Cerebellar cortex (tissue), 1 donor: ENCODE measurements at regions not wholly inside any gene's neighbourhood (a gene's known extent, or its start where the extent isn't known, plus 50 kb on each side); places are given as distances from the start of the nearest gene placed in this dataset.
A peak's percentile ranks its signal among the peaks of the same experiment; 100 is the strongest.
"Not testable (repeated sequence)": the region's sequence is repeated elsewhere in the genome, so short reads cannot be mapped to it uniquely, and the experiment has no call there.

ENCODE experiments used
- DNase-seq: peaks from one replicate; pipeline ENCODE4 v3.0.0-alpha.2; 2015; ENCODE audit warnings: low spot score

GRCh38 chr22:48817491-48817890 is 1010.2 kb downstream of the BRD1 start:
- not testable (repeated sequence) for DNase-seq

- no peak for DNase-seq
Observed at GRCh38 chr22:48811885-48812284, 1015.8 kb downstream of the BRD1 start.

- DNase-seq = no peak
Observed at GRCh38 chr22:48808038-48808960, 1019.4 kb downstream of the BRD1 start.

- DNase-seq = no peak
Observed at GRCh38 chr22:48807155-48807554, 1020.5 kb downstream of the BRD1 start.

GRCh38 chr22:48806227-48806781 is 1021.4 kb downstream of the BRD1 start:
- peak; percentile 3 for DNase-seq

GRCh38 chr22:48805516-48805915 is 1022.2 kb downstream of the BRD1 start:
- no peak for DNase-seq

GRCh38 chr22:48804811-48805301 is 1022.8 kb downstream of the BRD1 start:
- no peak for DNase-seq

- DNase-seq = no peak
Observed at GRCh38 chr22:48803948-48804810, 1023.5 kb downstream of the BRD1 start.

GRCh38 chr22:48803171-48803947 is 1024.3 kb downstream of the BRD1 start:
- DNase-seq = no peak

- no peak for DNase-seq
Observed at GRCh38 chr22:48802576-48802975, 1025.1 kb downstream of the BRD1 start.

- no peak for DNase-seq
Observed at GRCh38 chr22:48800886-48801607, 1026.6 kb downstream of the BRD1 start.

GRCh38 chr22:48800036-48800885 is 1027.4 kb downstream of the BRD1 start:
- DNase-seq = no peak

- no peak for DNase-seq
Observed at GRCh38 chr22:48799227-48799970, 1028.3 kb downstream of the BRD1 start.

GRCh38 chr22:48798281-48799226 is 1029.1 kb downstream of the BRD1 start:
- DNase-seq = no peak

- no peak for DNase-seq
Observed at GRCh38 chr22:48797731-48798130, 1029.9 kb downstream of the BRD1 start.

GRCh38 chr22:48796310-48797015 is 1031.2 kb downstream of the BRD1 start:
- DNase-seq = no peak

- DNase-seq = no peak
Observed at GRCh38 chr22:48795664-48796063, 1032.0 kb downstream of the BRD1 start.
